ENCODE measurements at regions not wholly inside any gene's neighbourhood (a gene's known extent, or its start where the extent isn't known, plus 50 kb on each side); places are given as distances from the start of the nearest gene placed in this dataset.

DNA sequence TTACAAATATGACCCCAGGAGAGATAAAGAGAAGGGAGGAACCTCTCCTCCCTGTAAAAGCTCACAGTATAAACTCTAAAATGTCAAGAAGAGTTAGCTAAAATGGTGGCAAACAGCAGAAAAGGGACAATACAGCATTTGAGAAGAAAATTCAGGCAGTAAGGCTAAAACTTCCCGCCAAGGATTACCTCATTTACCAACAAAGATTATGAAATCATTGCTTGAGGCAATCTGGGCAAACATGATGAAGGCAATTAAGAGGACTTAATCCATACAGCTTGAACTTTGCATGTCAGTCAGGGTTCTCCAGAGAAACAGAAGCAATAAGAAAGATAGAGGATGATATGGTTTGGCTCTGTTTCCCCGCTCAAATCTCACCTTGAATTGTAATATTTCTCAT is 81.4 kb downstream of the CMPK2 start:
- Histone ChIP-seq H4K5ac (ENCODE audit: insufficient read length, low read depth, low read length) (no peak overlapping the region), H3T11ph (ENCODE audit: low read length) (no peak overlapping the region), H3K27ac (ENCODE audit: insufficient read length, low read depth, low read length) (no peak overlapping the region), H4K20me1 (ENCODE audit: control insufficient read depth, insufficient read depth, insufficient read length) (no peaks in the 10 kb centered on the region), H3K79me1 (ENCODE audit: insufficient read depth, low read depth, low read length, poor library complexity, severe bottlenecking) (no peaks in the 10 kb centered on the region), H2BK20ac (ENCODE audit: low read depth, low read length, poor library complexity, severe bottlenecking) (no peak overlapping the region), H2BK5ac (ENCODE audit: insufficient read length, low read length) (no peak overlapping the region), H4K91ac (ENCODE audit: insufficient read length, low read depth, low read length) (no peak overlapping the region), H3K56ac (ENCODE audit: insufficient read length, low read depth, low read length) (no peak overlapping the region), H2AK5ac (ENCODE audit: insufficient read length, low read length) (no peak overlapping the region), H3K4me2 (ENCODE audit: insufficient read depth, insufficient read length, low read length) (no peak overlapping the region), H3K9me3 (ENCODE audit: control insufficient read depth, low read depth, low read length) (no peaks in the 10 kb centered on the region), H3K23me2 (ENCODE audit: insufficient read length, low read depth, low read length, poor library complexity, severe bottlenecking) (no peaks in the 10 kb centered on the region), H3K4me1 (ENCODE audit: insufficient read depth, low read length) (no peaks in the 10 kb centered on the region), H3K18ac (ENCODE audit: insufficient read length, low read depth, low read length) (no peak overlapping the region), H3K27me3 (ENCODE audit: insufficient read depth, low read length) (no peaks in the 10 kb centered on the region), H3K79me2 (ENCODE audit: insufficient read depth, low read length) (no peaks in the 10 kb centered on the region), H2BK12ac (ENCODE audit: insufficient read length, low read depth, low read length) (no peak overlapping the region), H2AFZ (ENCODE audit: low read length) (no peak overlapping the region), H3K4ac (ENCODE audit: low read depth, low read length) (no peak overlapping the region), H3K9ac (ENCODE audit: extremely low read depth, insufficient read length, low read length) (no peak overlapping the region), H2BK120ac (ENCODE audit: low read depth, low read length, poor library complexity, severe bottlenecking) (no peak overlapping the region), H3K23ac (ENCODE audit: insufficient read length, low read depth, low read length) (no peak overlapping the region), H4K8ac (replicated peaks; ENCODE audit: insufficient read length, low read depth, low read length) (no peak overlapping the region), H2BK15ac (ENCODE audit: low read depth, low read length) (no peak overlapping the region), H3K14ac (ENCODE audit: insufficient read depth, low read length) (no peak overlapping the region)
- Mint-ChIP-seq H3K4me1 (no peaks in the 10 kb centered on the region), H3K9me3 (peaks cover 0 to 2% of the 10 kb centered on the region in 2 experiments; a peak in 1 of 5 replicates), H3K27me3 (ENCODE audit: low read depth) (peaks cover 2% of the 10 kb centered on the region), H3K27ac (no peak overlapping the region), H3K4me3 (no peak overlapping the region), H3K36me3 (ENCODE audit: insufficient read depth in 1 of 3, low read depth in 3 of 3) (no peaks in the 10 kb centered on the region)
- DNase-seq, result no peak
- no CpG with 5 or more reads among the region's 2 CpGs for WGBS (ENCODE audit: extremely low coverage, insufficient read length, low lambda C conversion rate)
- TF ChIP-seq, protein P1, sequence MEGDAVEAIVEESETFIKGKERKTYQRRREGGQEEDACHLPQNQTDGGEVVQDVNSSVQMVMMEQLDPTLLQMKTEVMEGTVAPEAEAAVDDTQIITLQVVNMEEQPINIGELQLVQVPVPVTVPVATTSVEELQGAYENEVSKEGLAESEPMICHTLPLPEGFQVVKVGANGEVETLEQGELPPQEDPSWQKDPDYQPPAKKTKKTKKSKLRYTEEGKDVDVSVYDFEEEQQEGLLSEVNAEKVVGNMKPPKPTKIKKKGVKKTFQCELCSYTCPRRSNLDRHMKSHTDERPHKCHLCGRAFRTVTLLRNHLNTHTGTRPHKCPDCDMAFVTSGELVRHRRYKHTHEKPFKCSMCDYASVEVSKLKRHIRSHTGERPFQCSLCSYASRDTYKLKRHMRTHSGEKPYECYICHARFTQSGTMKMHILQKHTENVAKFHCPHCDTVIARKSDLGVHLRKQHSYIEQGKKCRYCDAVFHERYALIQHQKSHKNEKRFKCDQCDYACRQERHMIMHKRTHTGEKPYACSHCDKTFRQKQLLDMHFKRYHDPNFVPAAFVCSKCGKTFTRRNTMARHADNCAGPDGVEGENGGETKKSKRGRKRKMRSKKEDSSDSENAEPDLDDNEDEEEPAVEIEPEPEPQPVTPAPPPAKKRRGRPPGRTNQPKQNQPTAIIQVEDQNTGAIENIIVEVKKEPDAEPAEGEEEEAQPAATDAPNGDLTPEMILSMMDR (conservative IDR thresholded peaks at IDR 0.05), result no peak

All from H9 (cell line).